GM12878 (cell line): ENCODE measurements at regions not wholly inside any gene's neighbourhood (a gene's known extent, or its start where the extent isn't known, plus 50 kb on each side); places are given as distances from the start of the nearest gene placed in this dataset.

Source experiments
- CTCF ChIP-seq, 3 experiments: IDR thresholded peaks in 2 of 3; conservative IDR thresholded peaks in 1 of 3; 2 replicates each; pipeline ENCODE4 v1.5.1; 2011; ENCODE audit warnings: low read depth in 3 of 3, low read length in 3 of 3, mild to moderate bottlenecking in 3 of 3, control low read depth in 2 of 3, moderate library complexity in 2 of 3, inconsistent platforms in 1 of 3, mixed read lengths in 1 of 3; ENCODE audit not compliant: control insufficient read depth in 2 of 3, insufficient read depth in 1 of 3; ENCODE audit errors: extremely low read depth in 1 of 3
- EZH2 ChIP-seq: IDR thresholded peaks from 2 replicates; pipeline ENCODE4 v1.6.1; 2012; ENCODE audit warnings: low read depth, mild to moderate bottlenecking, control low read depth, inconsistent platforms, low read length, borderline replicate concordance; ENCODE audit not compliant: control insufficient read depth
- RFX5 ChIP-seq: IDR thresholded peaks from 2 replicates; pipeline ENCODE4 v1.6.1; 2011; ENCODE audit warnings: low read depth, low read length, improper control_type of control experiment
- YBX1 ChIP-seq: fragments of 450-650 bp; IDR thresholded peaks from 2 replicates; pipeline ENCODE4 v1.6.1; 2016; ENCODE audit warnings: antibody characterized with exemption

DNA sequence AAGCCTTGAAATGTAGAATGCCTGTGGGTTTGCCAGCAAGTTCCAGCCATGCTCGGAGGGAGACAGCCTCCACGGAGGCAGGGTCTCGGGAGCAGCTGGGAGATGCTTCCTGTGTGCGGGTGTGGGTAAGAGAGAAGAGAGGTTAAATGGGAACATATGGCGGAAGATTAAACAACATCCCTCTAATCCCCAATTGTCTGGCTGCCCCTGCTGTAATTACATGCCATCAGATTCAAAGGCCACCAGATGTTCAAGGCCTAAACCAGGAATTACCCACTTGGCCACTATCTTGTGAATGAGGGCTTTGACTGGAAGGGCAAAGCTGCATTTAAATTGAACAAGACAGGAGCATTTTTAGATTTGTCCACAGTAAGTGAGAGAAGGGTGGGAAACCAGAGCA, 81.4 kb upstream of the BACE2 start:
- TF ChIP-seq EZH2 (no peak), YBX1 (no peak), CTCF (IDR thresholded peaks at IDR 0.05 in 2 of 3, conservative IDR thresholded peaks at IDR 0.05 in 1 of 3; ENCODE audit: control insufficient read depth in 2 of 3, extremely low read depth in 1 of 3, insufficient read depth in 1 of 3, low read depth in 3 of 3, low read length in 3 of 3) (no peak), RFX5 (no peak)
